ENCODE measurements at regions not wholly inside any gene's neighbourhood (a gene's known extent, or its start where the extent isn't known, plus 50 kb on each side); places are given as distances from the start of the nearest gene placed in this dataset.

GRCh38 chr2:10234409-10235094, 68.2 kb upstream of the HPCAL1 start:
- TF ChIP-seq CTCF (IDR thresholded peaks at IDR 0.05; ENCODE audit: low read depth, low read length) (no peak), EZH2phosphoT487 (IDR thresholded peaks at IDR 0.05; ENCODE audit: low read depth) (no peak)

Data from OCI-LY3 (cell line).